ENCODE measurements at regions not wholly inside any gene's neighbourhood (a gene's known extent, or its start where the extent isn't known, plus 50 kb on each side); places are given as distances from the start of the nearest gene placed in this dataset.
A peak's percentile ranks its signal among the peaks of the same experiment; 100 is the strongest.
"Not testable (repeated sequence)": the region's sequence is repeated elsewhere in the genome, so short reads cannot be mapped to it uniquely, and the experiment has no call there.

DNA sequence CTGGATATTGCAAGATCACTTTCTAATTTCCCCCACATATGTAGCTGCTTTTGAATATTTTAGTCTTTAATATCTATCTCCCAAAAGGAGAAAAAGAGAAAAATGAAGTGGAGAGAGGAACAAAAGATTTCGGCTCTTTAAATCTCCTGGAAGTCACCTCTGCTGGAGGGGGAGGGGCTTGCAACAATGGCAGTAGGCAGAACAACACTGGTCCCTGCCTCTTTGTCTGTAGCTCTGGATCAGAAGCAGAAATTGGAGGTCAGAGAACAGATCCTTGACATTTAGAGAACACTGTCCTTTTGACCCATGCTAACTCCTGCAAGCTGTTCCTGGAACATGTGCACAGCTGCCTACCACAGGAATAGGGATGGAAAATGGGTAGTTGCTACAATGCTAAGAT is 86.7 kb upstream of the GPR12 start:
- CTCF ChIA-PET = interaction anchor here (0.6 kb wide), 2 partner anchors 9 to 12 kb away, joined by 3 to 7 read pairs; no protein-coding TSS in a partner anchor
- no peak overlapping the region for H3K27ac ChIP-seq
- no peak for DNase-seq (ENCODE audit: low spot score)

DNA sequence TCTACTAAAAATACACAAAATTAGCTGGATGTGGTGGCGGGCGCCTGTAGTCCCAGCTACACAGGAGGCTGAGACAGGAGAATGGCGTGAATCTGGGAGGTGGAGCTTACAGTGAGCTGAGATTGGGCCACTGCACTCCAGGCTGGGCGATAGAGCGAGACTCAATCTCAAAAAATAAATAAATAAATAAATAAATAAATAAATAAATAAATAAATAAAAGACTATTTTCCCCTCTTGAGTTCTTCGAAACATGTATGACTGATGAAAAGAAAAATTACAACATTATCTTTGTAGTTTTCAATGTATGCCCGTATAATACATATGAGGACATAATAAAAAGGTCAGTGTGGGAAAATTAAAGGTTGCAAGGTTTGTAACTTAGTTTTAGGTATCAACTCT is 84.5 kb upstream of the GPR12 start:
- POLR2A ChIA-PET (ENCODE audit: low non-redundant PET) = not testable (repeated sequence)
- CTCF ChIA-PET = interaction anchor here (0.7 kb wide), 1 partner anchor 90 kb away, joined by 3 read pairs; no protein-coding TSS in a partner anchor

More for the DNA sequence above, 86.7 kb upstream of the GPR12 start:
- TF ChIP-seq, protein P1, sequence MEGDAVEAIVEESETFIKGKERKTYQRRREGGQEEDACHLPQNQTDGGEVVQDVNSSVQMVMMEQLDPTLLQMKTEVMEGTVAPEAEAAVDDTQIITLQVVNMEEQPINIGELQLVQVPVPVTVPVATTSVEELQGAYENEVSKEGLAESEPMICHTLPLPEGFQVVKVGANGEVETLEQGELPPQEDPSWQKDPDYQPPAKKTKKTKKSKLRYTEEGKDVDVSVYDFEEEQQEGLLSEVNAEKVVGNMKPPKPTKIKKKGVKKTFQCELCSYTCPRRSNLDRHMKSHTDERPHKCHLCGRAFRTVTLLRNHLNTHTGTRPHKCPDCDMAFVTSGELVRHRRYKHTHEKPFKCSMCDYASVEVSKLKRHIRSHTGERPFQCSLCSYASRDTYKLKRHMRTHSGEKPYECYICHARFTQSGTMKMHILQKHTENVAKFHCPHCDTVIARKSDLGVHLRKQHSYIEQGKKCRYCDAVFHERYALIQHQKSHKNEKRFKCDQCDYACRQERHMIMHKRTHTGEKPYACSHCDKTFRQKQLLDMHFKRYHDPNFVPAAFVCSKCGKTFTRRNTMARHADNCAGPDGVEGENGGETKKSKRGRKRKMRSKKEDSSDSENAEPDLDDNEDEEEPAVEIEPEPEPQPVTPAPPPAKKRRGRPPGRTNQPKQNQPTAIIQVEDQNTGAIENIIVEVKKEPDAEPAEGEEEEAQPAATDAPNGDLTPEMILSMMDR (conservative IDR thresholded peaks at IDR 0.05; ENCODE audit: low read depth) = no peak
- POLR2A ChIA-PET (ENCODE audit: low non-redundant PET) = no interaction called here

DNA sequence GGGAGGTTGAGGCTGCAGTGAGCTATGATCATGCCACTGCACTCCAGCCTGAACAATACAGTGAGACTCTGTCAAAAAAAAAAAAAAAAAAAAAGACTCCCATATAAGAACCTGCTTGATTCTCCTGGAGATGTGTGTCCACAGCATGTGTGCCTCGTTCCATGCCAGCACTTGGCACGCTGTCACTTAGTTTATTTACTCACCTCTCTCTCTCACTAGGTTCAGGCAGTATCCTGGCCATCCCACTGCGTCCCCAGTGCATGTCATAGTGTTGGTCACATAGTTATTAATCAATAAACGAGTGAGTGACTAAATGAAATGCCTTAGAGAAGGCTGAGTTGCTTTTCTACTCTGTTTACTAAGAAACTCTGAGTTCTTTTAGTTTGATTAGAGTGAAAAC is 79.1 kb upstream of the GPR12 start:
- ChIA-PET CTCF (interaction anchor here (0.6 kb wide), 1 partner anchor 605 kb away, joined by 3 read pairs; no protein-coding TSS in a partner anchor), POLR2A (ENCODE audit: low non-redundant PET) (no interaction called here)
- H3K27ac ChIP-seq = no peak overlapping the region
- TF ChIP-seq, protein P1 (conservative IDR thresholded peaks at IDR 0.05; ENCODE audit: low read depth) = no peak
- no peak for DNase-seq (ENCODE audit: low spot score)

More for the DNA sequence above, 84.5 kb upstream of the GPR12 start:
- not testable (repeated sequence) for DNase-seq (ENCODE audit: low spot score); H3K27ac ChIP-seq

DNA sequence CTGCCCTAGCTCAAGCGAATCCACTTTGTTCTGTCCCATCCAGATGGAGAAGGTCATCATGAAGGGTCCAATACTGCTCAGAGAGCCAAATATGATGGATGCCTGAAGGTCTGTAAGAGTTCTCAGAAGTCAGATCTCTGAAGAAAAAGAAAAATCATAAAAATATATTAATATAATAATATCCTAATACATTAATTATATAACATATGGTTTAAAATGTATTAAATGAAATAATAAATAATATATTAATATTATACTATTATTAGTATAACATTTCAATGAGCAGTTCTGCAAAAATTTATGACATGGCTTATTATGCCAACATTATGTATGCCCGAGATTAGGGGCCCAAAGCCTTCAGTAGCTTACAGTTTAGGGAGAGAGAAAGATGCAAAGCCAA is 78.2 kb upstream of the GPR12 start:
- DNase-seq (ENCODE audit: low spot score) = no peak
- H3K27ac ChIP-seq = no peak overlapping the region
- TF ChIP-seq, protein P1 (conservative IDR thresholded peaks at IDR 0.05; ENCODE audit: low read depth) = no peak
- ChIA-PET POLR2A (ENCODE audit: low non-redundant PET) (no interaction called here), CTCF (interaction anchor here (0.6 kb wide), 1 partner anchor 606 kb away, joined by 3 read pairs; no protein-coding TSS in a partner anchor)

DNA sequence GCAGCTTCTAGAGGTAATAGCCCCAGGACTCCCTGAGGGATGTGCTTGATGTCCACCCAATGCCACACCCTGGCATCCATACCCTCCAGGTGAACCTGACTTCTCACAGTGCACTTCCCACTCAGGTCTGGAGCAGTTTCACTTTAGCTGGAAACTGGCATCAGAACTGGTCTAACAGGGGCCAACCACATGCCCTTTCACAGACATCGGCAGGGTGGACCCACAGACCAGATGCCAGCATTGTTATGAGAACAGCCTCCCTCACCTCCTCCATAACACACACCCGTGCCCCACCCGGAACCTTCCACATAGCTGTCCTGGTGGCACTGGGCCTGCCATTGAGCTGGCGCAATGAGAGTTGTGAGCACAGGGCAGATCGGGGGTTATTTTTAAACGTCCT is 77.4 kb upstream of the GPR12 start:
- H3K27ac ChIP-seq = no peak overlapping the region
- ChIA-PET CTCF (interaction anchor here (0.6 kb wide), 1 partner anchor 24 kb away, joined by 3 read pairs; no protein-coding TSS in a partner anchor), POLR2A (ENCODE audit: low non-redundant PET) (no interaction called here)
- TF ChIP-seq, protein P1 (conservative IDR thresholded peaks at IDR 0.05; ENCODE audit: low read depth) = no peak
- peak; percentile 8 for DNase-seq (ENCODE audit: low spot score)

DNA sequence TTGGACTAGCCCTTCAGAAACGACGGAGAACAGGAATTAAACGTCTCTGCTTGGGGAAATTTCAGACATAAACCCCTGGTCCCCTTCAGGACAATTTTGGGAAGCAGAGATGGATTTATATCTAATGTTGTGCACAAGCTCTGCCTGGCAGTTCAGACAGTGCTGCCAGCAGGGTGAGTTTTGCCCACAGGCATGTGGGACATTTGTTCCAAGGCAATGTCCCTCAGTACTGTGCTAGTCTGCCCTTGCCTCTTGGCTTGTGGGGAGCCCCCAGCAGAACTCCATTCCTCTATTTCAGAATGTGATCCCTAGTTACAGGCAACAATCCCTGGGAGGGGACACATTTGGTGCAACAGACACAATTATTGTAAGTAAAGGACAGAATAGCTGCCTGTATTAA is 76.5 kb upstream of the GPR12 start:
- H3K27ac ChIP-seq = no peak overlapping the region
- no peak for DNase-seq (ENCODE audit: low spot score)
- TF ChIP-seq, protein P1 (conservative IDR thresholded peaks at IDR 0.05; ENCODE audit: low read depth) = no peak
- ChIA-PET CTCF (no interaction called here), POLR2A (ENCODE audit: low non-redundant PET) (no interaction called here)

DNA sequence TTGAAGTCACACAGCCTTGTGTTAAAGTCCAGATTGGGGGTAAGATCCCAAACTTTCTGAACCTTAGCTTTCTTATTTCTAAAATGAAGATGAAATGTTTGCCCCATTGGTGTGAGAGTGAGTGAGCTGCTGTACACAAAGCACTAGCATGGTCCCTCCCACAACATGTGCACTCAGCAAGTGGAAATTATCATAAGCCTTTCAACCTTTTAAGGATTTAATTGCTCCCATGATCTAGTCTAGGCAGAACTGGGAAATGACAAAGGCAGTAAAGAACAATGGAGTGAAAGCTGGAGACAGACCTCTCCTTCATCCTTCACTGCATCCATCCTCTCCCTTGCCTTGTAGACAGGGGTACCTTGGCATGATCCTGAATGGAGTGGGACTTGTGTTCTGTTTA is 76.0 kb upstream of the GPR12 start:
- TF ChIP-seq, protein P1 (conservative IDR thresholded peaks at IDR 0.05; ENCODE audit: low read depth) = no peak
- CTCF ChIA-PET = no interaction called here
- POLR2A ChIA-PET (ENCODE audit: low non-redundant PET) = no interaction called here
- no peak overlapping the region for H3K27ac ChIP-seq
- DNase-seq (ENCODE audit: low spot score) = no peak
